ENCODE measurements at regions not wholly inside any gene's neighbourhood (a gene's known extent, or its start where the extent isn't known, plus 50 kb on each side); places are given as distances from the start of the nearest gene placed in this dataset.

DNA sequence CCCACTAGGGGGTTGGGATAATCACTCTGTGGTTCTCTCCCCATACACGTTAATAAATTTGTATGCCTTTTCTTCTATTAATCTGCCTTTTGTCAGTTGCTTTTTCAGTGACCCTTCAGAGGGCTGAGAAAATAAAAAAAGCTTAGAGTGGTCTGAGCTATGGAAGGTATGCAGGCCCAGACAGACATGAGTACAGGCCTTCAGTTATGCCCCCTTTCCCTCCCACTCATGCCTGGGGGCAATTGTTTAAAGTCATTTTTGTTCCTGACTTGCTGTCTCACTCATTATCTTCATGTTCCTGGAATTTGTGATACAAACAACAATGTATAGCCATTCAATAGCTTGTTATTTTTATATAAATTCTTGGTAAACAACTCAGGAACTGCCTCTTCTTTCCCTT, 170.8 kb downstream of the AKR1D1 start:
- TF ChIP-seq POLR2AphosphoS5 (IDR thresholded peaks at IDR 0.05; ENCODE audit: borderline replicate concordance, low read depth, low read length) (no peak), EZH2 (IDR thresholded peaks at IDR 0.05) (no peak), FOXP2 (optimal IDR thresholded peaks at IDR 0.05; ENCODE audit: control extremely low read depth, extremely low read length, insufficient read depth) (no peak)
